ENCODE measurements at regions not wholly inside any gene's neighbourhood (a gene's known extent, or its start where the extent isn't known, plus 50 kb on each side); places are given as distances from the start of the nearest gene placed in this dataset.
A peak's percentile ranks its signal among the peaks of the same experiment; 100 is the strongest.

GRCh38 chr15:98071786-98072185 lies 111.3 kb downstream of the ARRDC4 start:
- H3K4me2 ChIP-seq (ENCODE audit: low read depth, low read length, poor library complexity, severe bottlenecking), result no peak overlapping the region
- H3K27me3 ChIP-seq (ENCODE audit: insufficient read depth, low read length, poor library complexity, severe bottlenecking), result no peaks in the 10 kb centered on the region
- H3K36me3 ChIP-seq (ENCODE audit: insufficient read depth, low read length), result no peaks in the 10 kb centered on the region
- H3K79me2 ChIP-seq (ENCODE audit: insufficient read depth, low read length), result no peaks in the 10 kb centered on the region
- H3K4me3 ChIP-seq (ENCODE audit: low read length, poor library complexity, severe bottlenecking), result no peak overlapping the region
- H3K4me1 ChIP-seq (ENCODE audit: insufficient read depth, low read length, poor library complexity, severe bottlenecking), result peaks cover 39% of the 10 kb centered on the region
- H2AFZ ChIP-seq (ENCODE audit: low read length), result no peak overlapping the region
- H3K9me3 ChIP-seq (ENCODE audit: insufficient read depth, low read depth, low read length), result no peaks in the 10 kb centered on the region
- H3F3A ChIP-seq (ENCODE audit: low read depth), result no peaks in the 10 kb centered on the region
- H3K9me2 ChIP-seq (replicated peaks; ENCODE audit: low read depth, low read length), result no peaks in the 10 kb centered on the region
- no peak overlapping the region for H3K9ac ChIP-seq (ENCODE audit: low read depth, low read length, poor library complexity, severe bottlenecking)
- H4K20me1 ChIP-seq (ENCODE audit: insufficient read depth, low read length, poor library complexity, severe bottlenecking), result no peaks in the 10 kb centered on the region
- TF ChIP-seq EZH2phosphoT487 (IDR thresholded peaks at IDR 0.05; ENCODE audit: borderline replicate concordance), result no peak
- TF ChIP-seq, protein P1, sequence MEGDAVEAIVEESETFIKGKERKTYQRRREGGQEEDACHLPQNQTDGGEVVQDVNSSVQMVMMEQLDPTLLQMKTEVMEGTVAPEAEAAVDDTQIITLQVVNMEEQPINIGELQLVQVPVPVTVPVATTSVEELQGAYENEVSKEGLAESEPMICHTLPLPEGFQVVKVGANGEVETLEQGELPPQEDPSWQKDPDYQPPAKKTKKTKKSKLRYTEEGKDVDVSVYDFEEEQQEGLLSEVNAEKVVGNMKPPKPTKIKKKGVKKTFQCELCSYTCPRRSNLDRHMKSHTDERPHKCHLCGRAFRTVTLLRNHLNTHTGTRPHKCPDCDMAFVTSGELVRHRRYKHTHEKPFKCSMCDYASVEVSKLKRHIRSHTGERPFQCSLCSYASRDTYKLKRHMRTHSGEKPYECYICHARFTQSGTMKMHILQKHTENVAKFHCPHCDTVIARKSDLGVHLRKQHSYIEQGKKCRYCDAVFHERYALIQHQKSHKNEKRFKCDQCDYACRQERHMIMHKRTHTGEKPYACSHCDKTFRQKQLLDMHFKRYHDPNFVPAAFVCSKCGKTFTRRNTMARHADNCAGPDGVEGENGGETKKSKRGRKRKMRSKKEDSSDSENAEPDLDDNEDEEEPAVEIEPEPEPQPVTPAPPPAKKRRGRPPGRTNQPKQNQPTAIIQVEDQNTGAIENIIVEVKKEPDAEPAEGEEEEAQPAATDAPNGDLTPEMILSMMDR (conservative IDR thresholded peaks at IDR 0.05; ENCODE audit: low read length), result no peak

GRCh38 chr15:98075441-98075840 lies 114.9 kb downstream of the ARRDC4 start:
- no peak overlapping the region for H2AFZ ChIP-seq (ENCODE audit: low read length)
- no peaks in the 10 kb centered on the region for H3K9me2 ChIP-seq (replicated peaks; ENCODE audit: low read depth, low read length)
- TF ChIP-seq, protein P1 (conservative IDR thresholded peaks at IDR 0.05; ENCODE audit: low read length), result no peak
- TF ChIP-seq EZH2phosphoT487 (IDR thresholded peaks at IDR 0.05; ENCODE audit: borderline replicate concordance), result no peak
- H3K9me3 ChIP-seq (ENCODE audit: insufficient read depth, low read depth, low read length), result no peaks in the 10 kb centered on the region
- H3K79me2 ChIP-seq (ENCODE audit: insufficient read depth, low read length), result no peaks in the 10 kb centered on the region
- H3F3A ChIP-seq (ENCODE audit: low read depth), result no peaks in the 10 kb centered on the region
- H3K4me2 ChIP-seq (ENCODE audit: low read depth, low read length, poor library complexity, severe bottlenecking), result no peak overlapping the region
- H3K9ac ChIP-seq (ENCODE audit: low read depth, low read length, poor library complexity, severe bottlenecking), result no peak overlapping the region
- peaks cover 22% of the 10 kb centered on the region for H3K4me1 ChIP-seq (ENCODE audit: insufficient read depth, low read length, poor library complexity, severe bottlenecking)
- H3K36me3 ChIP-seq (ENCODE audit: insufficient read depth, low read length), result no peaks in the 10 kb centered on the region
- no peaks in the 10 kb centered on the region for H3K27me3 ChIP-seq (ENCODE audit: insufficient read depth, low read length, poor library complexity, severe bottlenecking)
- no peaks in the 10 kb centered on the region for H4K20me1 ChIP-seq (ENCODE audit: insufficient read depth, low read length, poor library complexity, severe bottlenecking)
- no peak overlapping the region for H3K4me3 ChIP-seq (ENCODE audit: low read length, poor library complexity, severe bottlenecking)

DNA sequence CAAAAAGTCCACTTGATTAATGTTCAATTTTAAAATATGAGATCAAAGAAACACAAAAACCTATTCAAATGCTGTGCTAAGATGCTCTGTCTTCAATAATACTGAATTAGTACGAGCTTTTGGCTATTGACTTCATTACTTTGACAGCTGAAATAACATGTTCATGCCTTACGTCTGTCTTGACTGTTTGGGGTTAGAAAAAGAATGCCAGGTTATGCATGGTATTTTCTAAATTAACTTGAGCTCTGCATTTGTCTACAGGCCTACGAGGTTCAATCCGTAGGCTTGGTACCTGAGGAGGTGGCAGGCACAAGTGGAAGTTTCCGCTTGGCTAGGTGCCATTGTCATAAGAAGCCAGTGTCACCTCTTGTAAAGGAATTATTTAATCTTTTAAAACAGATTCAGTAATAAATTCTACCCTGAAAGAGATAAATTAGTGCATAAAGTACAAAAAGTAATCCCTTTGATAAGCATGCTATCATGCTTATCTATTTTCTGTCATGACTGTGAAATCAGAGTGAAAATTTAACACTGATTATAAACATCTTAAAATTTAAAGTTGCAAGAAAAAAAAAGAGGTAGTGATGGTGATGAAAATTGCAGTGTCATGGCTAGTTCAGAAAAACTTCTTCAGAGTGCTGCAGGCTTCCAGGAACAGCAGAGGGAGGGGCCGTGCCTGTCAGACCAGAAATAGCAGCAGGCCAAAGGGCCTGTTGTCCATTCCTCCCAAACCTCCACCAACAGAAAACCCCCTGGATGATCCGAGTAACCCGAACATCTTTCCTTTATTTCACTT lies 115.7 kb downstream of the ARRDC4 start:
- H3K36me3 ChIP-seq (ENCODE audit: insufficient read depth, low read length), result no peaks in the 10 kb centered on the region
- H3K4me2 ChIP-seq (ENCODE audit: low read depth, low read length, poor library complexity, severe bottlenecking), result peak overlapping the region; percentile 33
- H3K9me3 ChIP-seq (ENCODE audit: insufficient read depth, low read depth, low read length), result no peaks in the 10 kb centered on the region
- TF ChIP-seq, protein P1 (conservative IDR thresholded peaks at IDR 0.05; ENCODE audit: low read length), result no peak
- no peak for TF ChIP-seq EZH2phosphoT487 (IDR thresholded peaks at IDR 0.05; ENCODE audit: borderline replicate concordance)
- H3K79me2 ChIP-seq (ENCODE audit: insufficient read depth, low read length), result no peaks in the 10 kb centered on the region
- H3K4me3 ChIP-seq (ENCODE audit: low read length, poor library complexity, severe bottlenecking), result no peak overlapping the region
- no peaks in the 10 kb centered on the region for H3K9me2 ChIP-seq (replicated peaks; ENCODE audit: low read depth, low read length)
- no peaks in the 10 kb centered on the region for H3K27me3 ChIP-seq (ENCODE audit: insufficient read depth, low read length, poor library complexity, severe bottlenecking)
- peak overlapping the region; percentile 47 for H2AFZ ChIP-seq (ENCODE audit: low read length)
- H3K9ac ChIP-seq (ENCODE audit: low read depth, low read length, poor library complexity, severe bottlenecking), result peak overlapping the region; percentile 37
- H3K4me1 ChIP-seq (ENCODE audit: insufficient read depth, low read length, poor library complexity, severe bottlenecking), result peaks cover 22% of the 10 kb centered on the region
- no peaks in the 10 kb centered on the region for H3F3A ChIP-seq (ENCODE audit: low read depth)
- H4K20me1 ChIP-seq (ENCODE audit: insufficient read depth, low read length, poor library complexity, severe bottlenecking), result no peaks in the 10 kb centered on the region

All from Loucy (cell line).